GM21737 (cell line): ENCODE measurements at regions not wholly inside any gene's neighbourhood (a gene's known extent, or its start where the extent isn't known, plus 50 kb on each side); places are given as distances from the start of the nearest gene placed in this dataset.
"Not testable (repeated sequence)": the region's sequence is repeated elsewhere in the genome, so short reads cannot be mapped to it uniquely, and the experiment has no call there.

ENCODE experiments used
- ATAC-seq: cut with Tn5 transposase; IDR thresholded peaks from one replicate; pipeline ENCODE4 v1.9.1; 2021; ENCODE audit warnings: mild to moderate bottlenecking, moderate library complexity; ENCODE audit not compliant: unreplicated experiment

DNA sequence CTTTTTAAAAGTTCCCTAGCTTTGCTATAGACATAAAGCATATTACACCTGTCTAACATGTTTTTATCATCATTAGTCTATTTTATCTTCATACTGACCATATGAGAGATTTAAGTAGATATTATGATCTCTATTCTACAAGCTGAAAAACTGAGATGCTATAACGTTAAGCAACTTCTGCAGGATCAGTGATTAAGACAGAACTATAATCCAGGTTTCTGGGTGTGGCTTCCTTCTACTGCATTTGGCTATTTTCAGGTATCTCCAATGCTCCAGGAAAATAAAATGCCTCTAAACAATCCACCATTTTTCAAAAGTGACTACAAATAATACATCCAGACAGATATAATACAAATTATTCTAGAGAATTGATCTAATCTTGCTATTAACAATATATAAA is 53.4 kb downstream of the RGS2 start:
- ATAC-seq = no peak

DNA sequence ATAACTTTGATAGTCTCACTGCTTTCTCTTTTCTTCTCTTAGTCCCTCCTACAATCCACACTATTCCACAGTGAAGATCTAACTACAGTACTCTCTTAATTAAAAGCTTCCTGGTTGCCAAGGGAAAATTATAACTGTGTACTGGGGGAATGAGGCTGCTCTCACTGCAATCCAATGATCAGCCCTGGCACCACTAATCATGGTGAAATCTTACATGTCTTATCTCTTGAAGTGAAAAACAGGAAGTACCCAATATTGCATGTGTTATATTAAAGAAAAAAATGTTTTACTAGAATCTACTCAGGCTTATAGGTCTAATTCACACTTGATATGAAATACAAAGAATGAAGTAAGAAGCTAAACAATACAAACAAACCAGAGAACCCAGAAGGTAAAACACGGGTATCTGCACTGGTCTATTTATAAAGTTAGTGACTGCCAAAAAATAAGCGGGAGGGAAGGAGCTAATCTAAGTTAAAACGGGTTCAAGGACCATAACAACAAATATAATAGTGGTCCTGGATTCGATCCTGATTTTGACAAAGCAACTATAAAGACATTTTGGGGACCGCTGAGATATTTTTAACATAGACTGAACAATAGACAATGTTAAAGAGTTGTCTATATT is 57.5 kb downstream of the RGS2 start:
- ATAC-seq = no peak

DNA sequence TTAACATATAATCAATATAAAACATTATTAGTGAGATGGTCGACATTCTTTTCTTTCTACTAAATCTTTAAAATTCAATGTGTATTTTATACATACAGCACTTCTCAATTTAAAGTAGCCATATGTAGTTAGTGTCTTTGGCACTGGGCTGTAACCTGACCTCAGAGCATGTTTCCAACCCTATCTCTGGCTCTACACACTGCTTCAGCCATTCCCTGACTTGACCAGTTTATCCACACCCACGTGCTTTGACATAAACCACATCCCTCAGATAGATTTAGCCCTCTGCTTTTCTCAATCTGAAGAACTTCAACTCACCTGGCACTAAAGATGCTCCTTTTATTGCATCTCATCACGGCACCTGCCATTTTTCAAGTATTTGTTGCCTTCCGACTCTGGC is 58.3 kb downstream of the RGS2 start:
- ATAC-seq = no peak

DNA sequence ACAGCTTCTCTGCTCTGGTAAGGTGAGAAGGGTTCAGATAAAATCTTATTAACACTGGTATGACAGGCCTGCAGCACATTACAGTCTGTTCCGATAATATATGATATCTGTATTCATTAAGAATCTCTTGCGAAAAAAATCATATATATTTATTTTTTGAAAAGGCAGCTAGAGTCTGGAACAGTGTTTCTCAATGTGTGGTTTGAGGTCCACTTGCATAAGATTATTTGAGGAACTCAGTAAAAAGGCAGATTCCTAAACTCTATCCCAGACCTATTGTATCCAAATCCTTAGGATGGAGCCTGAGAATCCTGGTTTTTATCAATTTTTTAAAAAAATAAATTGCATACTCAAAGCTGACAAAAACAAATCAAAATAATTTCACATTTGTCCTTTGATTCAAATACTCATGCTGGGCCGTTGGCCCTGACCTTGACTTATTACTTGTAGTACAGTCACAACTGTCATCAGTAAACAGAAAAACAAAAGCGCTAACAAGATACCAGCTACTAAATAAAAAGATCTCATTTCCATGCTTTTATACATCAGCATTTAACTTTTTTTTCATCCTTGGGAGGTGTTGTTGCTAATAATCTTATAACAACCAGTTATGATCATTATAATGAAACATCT is 60.6 kb downstream of the RGS2 start:
- no peak for ATAC-seq

DNA sequence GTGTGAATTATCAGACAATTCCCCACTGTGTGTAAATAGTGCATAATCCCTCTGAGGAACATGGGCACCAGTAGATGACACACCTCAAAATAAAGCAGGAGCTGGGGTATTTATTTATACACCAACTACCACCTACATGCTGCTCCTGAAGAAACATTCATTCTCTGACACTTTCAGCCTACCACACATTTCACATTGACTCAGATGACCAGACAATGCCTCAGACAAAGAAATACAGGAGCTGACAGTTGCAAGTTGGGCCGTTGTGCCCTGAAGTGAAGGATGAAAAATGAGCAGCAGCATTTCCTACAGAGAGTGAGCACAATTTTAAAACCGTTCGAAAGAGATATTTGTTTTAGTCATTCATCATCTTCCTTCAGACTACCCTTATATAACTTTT is 63.2 kb downstream of the RGS2 start:
- ATAC-seq = no peak

DNA sequence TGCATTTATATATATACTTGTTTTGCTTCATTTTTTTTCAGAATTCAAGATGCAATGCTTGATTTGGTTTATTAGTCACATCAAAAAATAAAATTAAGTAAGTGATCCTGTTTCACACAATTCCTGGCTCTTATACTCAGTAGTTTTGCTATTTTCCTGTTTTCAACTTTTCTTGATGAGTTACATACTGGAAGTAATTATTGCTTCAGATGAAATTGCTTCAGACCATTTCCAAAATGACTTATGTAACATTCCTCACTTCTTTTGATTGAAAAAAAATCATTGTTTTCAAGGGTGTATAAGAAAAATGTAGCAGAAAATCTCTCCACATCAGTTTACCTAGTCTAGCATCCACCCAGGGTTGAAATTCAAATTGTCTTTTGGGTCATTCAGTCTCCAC is 65.0 kb downstream of the RGS2 start:
- no peak for ATAC-seq

DNA sequence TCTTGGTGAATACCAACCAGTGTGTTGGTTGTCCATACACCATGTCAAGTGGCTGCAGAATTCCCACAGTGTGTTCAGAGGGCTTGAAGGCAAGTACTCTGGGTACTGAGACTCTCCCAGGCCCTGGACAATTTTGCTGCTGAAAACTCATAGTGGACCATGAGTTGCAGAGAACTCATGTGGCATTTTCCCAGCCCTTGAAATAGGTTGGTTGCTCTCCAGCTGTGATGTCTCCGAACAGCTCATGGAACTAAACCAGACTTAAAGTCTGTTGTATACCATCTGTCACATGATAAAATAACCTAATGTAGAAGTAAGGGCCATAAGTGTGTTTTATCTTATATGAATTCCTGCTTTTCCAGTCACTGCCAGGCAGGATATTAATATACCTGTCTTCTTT is 67.8 kb downstream of the RGS2 start:
- no peak for ATAC-seq

DNA sequence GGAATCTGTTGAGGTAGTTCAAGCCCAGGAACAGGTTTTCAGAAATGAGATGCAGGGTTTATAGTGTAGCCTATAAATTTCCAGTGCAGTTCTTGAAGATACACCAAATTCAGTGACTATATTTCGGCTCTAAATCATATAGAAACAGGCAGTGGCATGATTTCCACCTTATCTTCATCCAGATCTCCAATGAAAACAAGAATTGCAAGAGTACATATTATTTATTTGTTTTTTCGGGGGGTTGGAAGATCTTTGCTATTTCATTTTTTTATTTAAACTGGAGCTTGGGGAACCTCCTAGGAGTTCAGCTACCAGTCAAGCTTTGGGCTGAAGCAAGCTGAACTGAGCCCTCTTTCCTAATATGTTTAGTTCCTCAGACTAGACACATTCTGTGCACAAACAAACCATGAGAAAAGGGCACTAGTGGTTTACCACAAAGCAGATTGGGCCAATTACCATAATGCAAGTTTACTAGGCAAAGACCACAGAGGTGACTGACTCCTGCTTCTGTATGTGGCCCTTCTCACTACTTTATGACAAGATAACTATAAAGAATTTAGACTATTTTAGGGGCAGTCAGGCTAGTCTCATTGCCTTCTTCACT is 68.5 kb downstream of the RGS2 start:
- ATAC-seq = no peak

DNA sequence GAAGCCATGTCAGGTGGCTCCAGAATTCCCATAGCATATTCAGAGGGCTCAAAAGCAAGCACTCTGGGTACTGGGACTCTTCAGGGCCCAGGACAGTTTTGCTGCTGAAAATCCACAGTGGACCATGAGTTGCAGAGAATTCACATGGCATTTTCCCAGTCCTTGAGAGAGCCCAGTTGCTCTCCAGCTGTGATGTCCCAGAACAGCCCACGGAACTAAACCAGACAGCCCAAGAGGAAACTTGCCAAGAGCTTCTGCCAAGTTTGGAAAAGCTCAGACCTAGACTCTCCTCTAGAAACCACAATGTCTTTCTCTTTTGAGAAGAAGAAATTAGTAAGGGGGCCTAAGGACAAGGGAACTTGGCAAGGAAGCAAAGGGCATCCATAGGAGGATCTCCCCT is 69.4 kb downstream of the RGS2 start:
- ATAC-seq = no peak

DNA sequence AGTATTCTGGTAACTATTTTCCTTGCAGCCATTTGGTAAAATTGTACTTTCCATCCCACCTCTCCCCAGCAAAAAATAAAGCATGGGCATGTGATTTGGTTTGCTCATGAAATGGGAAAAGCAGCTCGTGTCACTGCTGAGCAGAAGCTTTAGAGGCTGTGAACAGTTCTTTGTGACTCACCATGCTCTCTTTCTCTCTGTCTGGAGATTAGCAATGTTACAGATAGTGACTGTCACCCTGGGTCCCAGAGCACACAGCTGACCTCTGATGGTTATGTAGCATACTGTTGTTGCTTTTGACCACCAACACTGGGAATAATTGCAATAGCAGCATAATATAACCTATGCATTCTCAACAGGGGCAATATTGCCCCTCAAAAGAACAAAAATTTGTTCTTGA is 70.6 kb downstream of the RGS2 start:
- no peak for ATAC-seq

DNA sequence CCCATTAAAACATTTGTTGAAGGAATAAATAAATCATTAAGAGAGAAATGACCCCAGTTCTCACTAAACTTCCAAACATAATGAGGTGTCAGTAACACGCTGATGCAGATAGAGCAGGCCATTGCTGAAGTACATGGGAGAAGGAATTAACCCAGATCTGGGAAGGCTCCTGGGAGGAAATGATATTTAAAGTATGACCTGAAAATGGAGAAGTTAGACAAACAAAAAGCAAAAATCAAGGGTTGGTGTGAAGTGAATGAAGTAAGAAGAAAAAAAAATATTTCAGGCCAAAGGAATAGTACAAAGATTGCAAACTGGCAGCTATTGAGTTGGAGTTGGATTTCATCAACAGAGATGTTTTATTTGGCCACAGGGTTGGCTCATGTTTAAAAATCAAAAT is 71.4 kb downstream of the RGS2 start:
- ATAC-seq = no peak

DNA sequence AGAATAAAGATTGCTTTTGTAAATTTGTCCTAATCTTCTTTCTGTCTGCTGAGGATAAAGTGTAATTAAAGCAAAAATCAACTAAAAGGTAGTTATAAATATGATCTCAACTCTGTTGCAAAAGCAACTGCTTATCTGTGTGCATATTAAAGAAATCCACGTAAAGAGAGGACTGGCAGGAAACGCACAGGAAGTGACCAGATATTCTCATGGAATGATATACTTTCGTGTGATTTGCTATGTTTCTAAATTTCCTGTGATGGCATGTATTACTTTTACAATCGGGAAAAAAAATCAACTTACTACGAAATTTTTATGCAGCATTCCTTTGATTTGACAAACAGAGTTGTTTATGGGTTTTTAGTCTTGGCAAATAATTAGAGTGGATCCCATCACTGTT is 75.4 kb downstream of the RGS2 start:
- ATAC-seq = no peak

DNA sequence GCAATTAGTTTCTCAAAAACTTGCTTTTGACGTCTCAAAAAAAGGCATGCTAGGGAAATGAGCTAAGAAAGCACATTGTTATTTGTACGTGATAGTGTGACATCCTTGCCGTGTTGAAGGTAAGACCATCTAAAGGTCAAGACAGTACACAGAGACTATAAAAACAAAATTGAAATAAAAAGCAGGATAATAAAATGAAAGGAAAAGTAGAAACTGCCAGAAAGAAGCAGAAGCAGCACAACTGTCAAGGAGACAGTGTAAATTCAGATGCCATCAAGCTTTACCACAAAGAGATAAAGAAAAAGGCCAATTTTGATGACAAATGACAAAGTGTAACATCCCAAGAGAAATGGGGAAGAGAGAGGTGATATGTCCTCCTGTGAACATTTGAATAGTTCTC is 76.5 kb downstream of the RGS2 start:
- ATAC-seq = not testable (repeated sequence)

DNA sequence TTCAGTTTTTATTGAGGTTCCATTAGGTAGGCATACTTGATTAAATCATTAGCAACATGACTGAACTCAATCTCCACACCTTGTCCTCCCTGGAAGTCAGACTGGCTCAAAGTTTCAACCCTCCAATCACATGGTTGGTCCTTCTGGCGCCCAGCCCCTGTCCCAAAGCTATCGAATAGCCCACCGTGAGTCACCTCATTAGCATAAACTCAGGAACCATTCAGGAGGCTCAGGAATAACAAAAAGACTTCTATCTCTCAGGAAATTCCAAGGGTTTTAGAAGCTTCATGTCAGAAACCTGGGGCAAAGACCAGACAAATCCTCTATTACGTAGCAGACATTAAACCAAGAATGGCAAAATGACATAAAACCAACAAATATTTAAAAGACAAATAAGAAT is 78.6 kb downstream of the RGS2 start:
- ATAC-seq = no peak

DNA sequence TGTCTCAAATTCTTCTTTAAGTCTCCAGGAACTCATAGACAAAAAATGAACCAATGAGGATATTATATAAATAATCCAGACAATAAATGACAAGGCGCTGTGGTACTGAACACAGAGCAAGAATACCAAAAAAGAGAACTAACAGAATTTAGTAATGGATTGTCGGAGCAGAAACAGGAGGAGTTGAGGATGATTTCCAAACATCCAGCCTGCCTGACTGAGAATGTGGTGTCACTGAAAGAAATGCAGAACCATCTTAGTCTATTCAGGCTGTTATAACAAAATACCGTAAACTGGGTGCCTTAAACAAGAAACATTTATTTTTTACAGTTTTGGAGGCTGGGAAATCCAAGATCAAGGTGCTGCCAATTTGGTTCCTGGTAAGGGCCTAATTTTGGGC is 79.7 kb downstream of the RGS2 start:
- no peak for ATAC-seq

DNA sequence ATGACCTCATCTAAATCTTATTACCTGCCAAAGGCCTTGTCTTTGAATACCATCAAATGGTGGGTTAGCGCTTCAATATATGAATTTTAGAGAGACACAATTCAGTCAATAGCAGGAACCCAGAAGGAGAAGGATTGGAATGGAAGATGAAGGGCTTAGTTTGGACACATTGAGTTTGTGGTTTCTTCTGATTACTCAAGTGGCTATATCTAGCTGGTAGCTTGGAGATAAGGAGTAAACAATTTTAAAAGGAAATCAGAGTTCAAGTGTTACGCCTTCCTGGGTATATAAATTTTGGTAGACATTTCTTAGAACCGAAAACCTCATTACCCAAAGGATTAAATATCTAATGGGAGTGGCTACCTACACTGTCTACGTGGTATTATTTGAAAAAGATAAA is 80.2 kb downstream of the RGS2 start:
- ATAC-seq = no peak

DNA sequence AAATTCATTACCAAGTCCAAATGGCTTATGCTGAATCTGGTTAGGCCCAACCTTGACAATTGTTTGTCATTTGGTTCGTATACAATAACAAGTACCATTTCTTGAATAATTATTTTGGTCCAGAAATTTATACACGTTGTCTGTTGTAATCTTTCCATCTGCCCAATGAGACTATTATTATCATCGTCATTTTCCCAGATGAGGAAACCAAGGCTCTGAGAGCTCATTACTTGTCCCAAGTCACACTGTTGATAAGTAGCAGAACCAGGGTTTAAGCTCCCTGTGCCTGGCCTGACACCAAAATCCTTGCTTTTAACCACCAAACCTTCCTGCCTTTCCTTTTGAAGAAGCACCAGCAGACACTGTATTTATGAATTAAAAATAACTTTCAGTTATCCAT is 81.3 kb downstream of the RGS2 start:
- ATAC-seq = no peak

DNA sequence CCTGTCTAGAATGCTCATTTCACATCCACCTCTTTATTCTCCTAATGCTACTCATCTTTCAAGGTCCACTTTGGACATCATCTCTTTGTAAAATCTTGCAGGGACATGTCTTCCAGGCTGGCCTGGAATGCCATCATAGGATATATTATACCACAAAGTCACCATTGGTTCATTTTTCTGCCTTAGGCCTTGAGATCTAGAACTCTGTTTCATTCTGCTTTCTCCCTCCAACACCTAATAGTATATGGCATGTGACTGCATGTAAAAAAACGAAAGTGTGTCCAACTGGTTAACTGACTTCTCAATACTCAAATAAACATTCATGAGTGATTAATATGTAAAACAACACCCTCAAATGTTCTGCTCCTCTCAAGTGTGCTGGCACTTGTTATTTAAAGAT is 84.1 kb downstream of the RGS2 start:
- no peak for ATAC-seq

DNA sequence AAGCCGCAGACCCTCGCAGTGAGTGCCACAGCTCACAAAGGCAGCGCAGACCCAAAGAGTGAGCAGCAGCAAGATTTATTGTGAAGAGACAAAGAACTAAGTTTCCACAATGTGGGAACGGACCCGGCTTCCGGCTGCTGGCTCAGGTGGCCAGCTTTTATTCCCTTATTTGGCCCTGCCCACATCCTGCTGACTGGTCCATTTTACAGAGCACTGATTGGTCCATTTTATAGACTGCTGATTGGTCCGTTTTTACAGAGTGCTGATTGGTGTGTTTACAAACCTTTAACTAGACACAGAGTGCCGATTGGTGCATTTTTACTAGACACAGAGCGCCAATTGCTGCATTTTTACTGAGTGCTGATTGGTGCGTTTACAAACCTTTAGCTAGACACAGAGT is 86.6 kb downstream of the RGS2 start:
- not testable (repeated sequence) for ATAC-seq

DNA sequence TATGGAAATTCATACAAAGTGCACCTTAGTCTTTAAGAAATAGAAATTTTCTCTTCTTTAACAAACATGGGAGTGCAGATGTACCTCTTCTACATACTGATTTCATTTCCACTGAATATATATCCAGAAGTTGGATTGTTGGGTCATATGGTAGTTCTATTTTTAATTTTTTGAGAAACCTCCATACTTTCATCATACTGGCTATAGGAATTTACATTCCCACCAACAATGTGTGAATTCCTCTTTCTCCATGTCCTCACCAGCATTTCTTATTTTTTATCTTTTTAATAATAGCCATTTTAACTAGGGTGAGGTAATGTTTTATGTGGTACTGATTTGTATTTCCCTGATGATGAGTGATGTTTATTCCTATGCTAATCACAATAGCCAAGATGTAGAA is 87.5 kb downstream of the RGS2 start:
- ATAC-seq = no peak

DNA sequence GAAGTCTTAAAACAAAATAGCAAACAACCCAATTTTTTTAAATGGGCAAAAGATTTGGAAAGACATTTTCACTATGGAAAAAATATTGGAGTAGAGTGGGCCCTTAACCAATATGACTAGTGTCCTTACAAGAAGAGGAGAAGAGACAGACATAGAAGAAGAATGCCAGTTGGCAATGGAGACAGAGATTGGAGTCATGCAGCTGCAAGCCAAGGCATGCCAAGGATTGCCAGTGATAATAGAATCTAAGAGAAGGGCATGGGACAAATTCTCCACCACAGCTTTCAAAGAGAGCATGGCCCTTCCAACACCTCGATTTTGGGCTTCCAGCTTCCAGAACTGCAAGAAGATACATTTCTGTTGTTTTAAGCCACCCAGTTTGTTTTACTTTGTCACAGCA is 92.7 kb downstream of the RGS2 start:
- ATAC-seq = no peak

DNA sequence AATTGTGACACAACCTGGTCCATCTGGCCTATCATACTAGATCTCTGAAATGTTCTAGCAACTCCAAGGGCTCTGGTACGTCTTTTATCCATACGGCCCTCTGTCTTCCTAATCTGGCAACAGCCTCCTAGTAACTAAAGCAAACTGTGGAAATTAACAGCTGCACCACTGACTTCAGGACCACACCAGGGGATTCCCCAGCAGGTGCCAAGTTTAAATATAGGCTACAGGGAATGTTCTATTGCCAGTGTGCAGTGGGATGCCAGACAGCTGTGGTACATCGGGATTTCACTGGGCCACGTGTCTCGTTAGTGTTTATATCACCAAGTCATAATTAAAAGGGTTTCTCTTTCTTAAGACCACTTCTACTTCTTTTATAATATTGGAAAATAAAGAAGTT is 94.3 kb downstream of the RGS2 start:
- ATAC-seq = no peak

DNA sequence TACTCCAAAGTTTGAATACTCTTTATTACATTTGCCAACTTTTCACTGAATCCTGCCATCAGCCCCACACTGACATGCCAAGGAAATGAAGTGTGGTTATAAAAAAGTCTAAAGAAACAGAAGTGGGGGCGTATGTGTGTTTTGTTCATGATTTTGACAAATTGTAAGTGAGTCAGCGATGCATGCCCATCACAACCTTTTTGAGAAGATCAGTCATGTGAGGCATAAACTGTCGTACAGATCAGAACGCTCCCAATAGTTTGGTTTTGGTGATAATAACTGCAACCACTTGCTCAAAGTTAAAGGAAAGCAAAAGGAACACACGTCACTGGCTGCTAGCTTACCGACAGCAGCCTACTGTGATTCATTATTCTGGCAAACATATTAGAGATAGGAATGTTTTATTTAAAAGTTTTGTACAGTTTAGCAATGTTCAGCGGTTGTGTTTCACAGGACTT is 95.6 kb downstream of the RGS2 start:
- no peak for ATAC-seq
